ENCODE measurements at regions not wholly inside any gene's neighbourhood (a gene's known extent, or its start where the extent isn't known, plus 50 kb on each side); places are given as distances from the start of the nearest gene placed in this dataset.
A peak's percentile ranks its signal among the peaks of the same experiment; 100 is the strongest.

DNA sequence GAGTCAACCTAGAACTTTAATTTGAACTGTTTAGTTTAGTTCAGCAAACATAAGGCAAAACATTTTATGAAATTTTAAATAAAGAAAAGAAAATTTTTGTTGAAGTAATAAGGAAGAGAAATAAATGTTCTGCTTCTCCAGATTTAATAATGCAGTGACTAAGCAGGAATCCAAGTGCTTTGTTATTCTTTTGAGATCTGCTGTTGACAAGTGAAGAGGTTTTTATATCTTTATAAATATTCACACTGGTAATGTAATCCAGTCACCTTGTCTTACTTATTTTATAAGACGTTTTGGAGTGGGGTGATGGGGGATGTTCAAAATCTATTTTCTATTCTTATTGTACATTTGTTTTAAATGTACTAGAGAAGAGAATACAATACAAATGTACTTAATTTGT is 725.9 kb upstream of the CCDC179 start:
- no peak for TF ChIP-seq ZNF70 (CRISPR knock-in tag; IDR thresholded peaks at IDR 0.05)
- no peak for TF ChIP-seq RARB (CRISPR knock-in tag; IDR thresholded peaks at IDR 0.05)
- TF ChIP-seq ESRRG (CRISPR knock-in tag; IDR thresholded peaks at IDR 0.05), result no peak
- TF ChIP-seq, protein P1, sequence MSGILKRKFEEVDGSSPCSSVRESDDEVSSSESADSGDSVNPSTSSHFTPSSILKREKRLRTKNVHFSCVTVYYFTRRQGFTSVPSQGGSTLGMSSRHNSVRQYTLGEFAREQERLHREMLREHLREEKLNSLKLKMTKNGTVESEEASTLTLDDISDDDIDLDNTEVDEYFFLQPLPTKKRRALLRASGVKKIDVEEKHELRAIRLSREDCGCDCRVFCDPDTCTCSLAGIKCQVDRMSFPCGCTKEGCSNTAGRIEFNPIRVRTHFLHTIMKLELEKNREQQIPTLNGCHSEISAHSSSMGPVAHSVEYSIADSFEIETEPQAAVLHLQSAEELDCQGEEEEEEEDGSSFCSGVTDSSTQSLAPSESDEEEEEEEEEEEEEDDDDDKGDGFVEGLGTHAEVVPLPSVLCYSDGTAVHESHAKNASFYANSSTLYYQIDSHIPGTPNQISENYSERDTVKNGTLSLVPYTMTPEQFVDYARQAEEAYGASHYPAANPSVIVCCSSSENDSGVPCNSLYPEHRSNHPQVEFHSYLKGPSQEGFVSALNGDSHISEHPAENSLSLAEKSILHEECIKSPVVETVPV (CRISPR knock-in tag; IDR thresholded peaks at IDR 0.05), result no peak
- no peak for ATAC-seq

GRCh38 chr11:23590596-23591308 is 730.5 kb upstream of the CCDC179 start:
- TF ChIP-seq PPARA (CRISPR knock-in tag; IDR thresholded peaks at IDR 0.05; ENCODE audit: borderline replicate concordance) (0 out of 2 replicates have a peak, but pooled peaks have one; percentile 16), ESRRG (CRISPR knock-in tag; IDR thresholded peaks at IDR 0.05) (no peak), ZFP30 (CRISPR knock-in tag; IDR thresholded peaks at IDR 0.05) (no peak), ZNF8 (CRISPR knock-in tag; IDR thresholded peaks at IDR 0.05) (peak; percentile 24; the same call in 1 of the 2 replicates), ZNF70 (CRISPR knock-in tag; IDR thresholded peaks at IDR 0.05) (peak; percentile 81), ZNF565 (CRISPR knock-in tag; conservative IDR thresholded peaks at IDR 0.05; ENCODE audit: low read depth) (no peak), BACH2 (CRISPR knock-in tag; IDR thresholded peaks at IDR 0.05; ENCODE audit: borderline replicate concordance) (no peak), TCF4 (CRISPR knock-in tag; IDR thresholded peaks at IDR 0.05; ENCODE audit: borderline replicate concordance) (peak; percentile 95), ZC3H10 (CRISPR knock-in tag; IDR thresholded peaks at IDR 0.05) (no peak), ISL1 (CRISPR knock-in tag; IDR thresholded peaks at IDR 0.05) (no peak), GLIS3 (CRISPR knock-in tag; IDR thresholded peaks at IDR 0.05) (no peak), TOX (CRISPR knock-in tag; IDR thresholded peaks at IDR 0.05; ENCODE audit: borderline replicate concordance) (no peak)
- TF ChIP-seq, protein P2, sequence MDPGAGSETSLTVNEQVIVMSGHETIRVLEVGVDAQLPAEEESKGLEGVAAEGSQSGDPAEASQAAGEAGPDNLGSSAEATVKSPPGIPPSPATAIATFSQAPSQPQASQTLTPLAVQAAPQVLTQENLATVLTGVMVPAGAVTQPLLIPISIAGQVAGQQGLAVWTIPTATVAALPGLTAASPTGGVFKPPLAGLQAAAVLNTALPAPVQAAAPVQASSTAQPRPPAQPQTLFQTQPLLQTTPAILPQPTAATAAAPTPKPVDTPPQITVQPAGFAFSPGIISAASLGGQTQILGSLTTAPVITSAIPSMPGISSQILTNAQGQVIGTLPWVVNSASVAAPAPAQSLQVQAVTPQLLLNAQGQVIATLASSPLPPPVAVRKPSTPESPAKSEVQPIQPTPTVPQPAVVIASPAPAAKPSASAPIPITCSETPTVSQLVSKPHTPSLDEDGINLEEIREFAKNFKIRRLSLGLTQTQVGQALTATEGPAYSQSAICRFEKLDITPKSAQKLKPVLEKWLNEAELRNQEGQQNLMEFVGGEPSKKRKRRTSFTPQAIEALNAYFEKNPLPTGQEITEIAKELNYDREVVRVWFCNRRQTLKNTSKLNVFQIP (CRISPR knock-in tag; IDR thresholded peaks at IDR 0.05; ENCODE audit: borderline replicate concordance, low read depth), result no peak
- TF ChIP-seq, protein P3, sequence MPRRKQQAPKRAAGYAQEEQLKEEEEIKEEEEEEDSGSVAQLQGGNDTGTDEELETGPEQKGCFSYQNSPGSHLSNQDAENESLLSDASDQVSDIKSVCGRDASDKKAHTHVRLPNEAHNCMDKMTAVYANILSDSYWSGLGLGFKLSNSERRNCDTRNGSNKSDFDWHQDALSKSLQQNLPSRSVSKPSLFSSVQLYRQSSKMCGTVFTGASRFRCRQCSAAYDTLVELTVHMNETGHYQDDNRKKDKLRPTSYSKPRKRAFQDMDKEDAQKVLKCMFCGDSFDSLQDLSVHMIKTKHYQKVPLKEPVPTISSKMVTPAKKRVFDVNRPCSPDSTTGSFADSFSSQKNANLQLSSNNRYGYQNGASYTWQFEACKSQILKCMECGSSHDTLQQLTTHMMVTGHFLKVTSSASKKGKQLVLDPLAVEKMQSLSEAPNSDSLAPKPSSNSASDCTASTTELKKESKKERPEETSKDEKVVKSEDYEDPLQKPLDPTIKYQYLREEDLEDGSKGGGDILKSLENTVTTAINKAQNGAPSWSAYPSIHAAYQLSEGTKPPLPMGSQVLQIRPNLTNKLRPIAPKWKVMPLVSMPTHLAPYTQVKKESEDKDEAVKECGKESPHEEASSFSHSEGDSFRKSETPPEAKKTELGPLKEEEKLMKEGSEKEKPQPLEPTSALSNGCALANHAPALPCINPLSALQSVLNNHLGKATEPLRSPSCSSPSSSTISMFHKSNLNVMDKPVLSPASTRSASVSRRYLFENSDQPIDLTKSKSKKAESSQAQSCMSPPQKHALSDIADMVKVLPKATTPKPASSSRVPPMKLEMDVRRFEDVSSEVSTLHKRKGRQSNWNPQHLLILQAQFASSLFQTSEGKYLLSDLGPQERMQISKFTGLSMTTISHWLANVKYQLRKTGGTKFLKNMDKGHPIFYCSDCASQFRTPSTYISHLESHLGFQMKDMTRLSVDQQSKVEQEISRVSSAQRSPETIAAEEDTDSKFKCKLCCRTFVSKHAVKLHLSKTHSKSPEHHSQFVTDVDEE (CRISPR knock-in tag; IDR thresholded peaks at IDR 0.05), result peak; percentile 90
- TF ChIP-seq, protein P4, sequence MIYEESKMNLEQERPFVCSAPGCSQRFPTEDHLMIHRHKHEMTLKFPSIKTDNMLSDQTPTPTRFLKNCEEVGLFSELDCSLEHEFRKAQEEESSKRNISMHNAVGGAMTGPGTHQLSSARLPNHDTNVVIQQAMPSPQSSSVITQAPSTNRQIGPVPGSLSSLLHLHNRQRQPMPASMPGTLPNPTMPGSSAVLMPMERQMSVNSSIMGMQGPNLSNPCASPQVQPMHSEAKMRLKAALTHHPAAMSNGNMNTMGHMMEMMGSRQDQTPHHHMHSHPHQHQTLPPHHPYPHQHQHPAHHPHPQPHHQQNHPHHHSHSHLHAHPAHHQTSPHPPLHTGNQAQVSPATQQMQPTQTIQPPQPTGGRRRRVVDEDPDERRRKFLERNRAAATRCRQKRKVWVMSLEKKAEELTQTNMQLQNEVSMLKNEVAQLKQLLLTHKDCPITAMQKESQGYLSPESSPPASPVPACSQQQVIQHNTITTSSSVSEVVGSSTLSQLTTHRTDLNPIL (CRISPR knock-in tag; IDR thresholded peaks at IDR 0.05; ENCODE audit: low read depth), result no peak
- ATAC-seq, result peak; percentile 40; the same call in 1 of the 3 replicates

DNA sequence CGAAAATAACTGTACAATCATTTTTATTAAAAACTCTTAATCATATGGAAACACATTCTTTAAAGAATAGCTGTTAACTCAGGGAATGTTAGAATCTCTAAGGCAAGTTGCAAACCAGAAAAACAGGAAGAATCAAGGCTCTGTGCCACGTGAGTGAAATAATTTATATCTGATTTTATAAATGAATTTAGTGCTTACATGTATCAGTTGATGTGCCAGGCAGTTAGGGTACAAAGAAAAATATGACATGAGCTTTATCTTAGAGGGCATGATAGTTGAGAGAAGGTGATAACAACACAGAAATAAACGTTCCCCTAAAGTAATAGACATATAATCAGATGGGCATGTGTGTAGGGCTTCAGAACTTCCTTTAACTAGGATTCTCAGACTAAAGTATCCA is 734.5 kb upstream of the CCDC179 start:
- ATAC-seq, result no peak

GRCh38 chr11:23604966-23605365 is 744.7 kb upstream of the CCDC179 start:
- TF ChIP-seq ZNF565 (CRISPR knock-in tag; conservative IDR thresholded peaks at IDR 0.05; ENCODE audit: low read depth) (no peak), TOX (CRISPR knock-in tag; IDR thresholded peaks at IDR 0.05; ENCODE audit: borderline replicate concordance) (no peak)
- TF ChIP-seq, protein P1 (CRISPR knock-in tag; IDR thresholded peaks at IDR 0.05), result no peak
- ATAC-seq, result no peak

More for the DNA sequence above, 734.5 kb upstream of the CCDC179 start:
- TF ChIP-seq ZFP3 (CRISPR knock-in tag; IDR thresholded peaks at IDR 0.05) (no peak), ZNF70 (CRISPR knock-in tag; IDR thresholded peaks at IDR 0.05) (peak; percentile 32; the same call in 1 of the 2 replicates)
